Uterus (tissue), 2 donors: ENCODE measurements at regions not wholly inside any gene's neighbourhood (a gene's known extent, or its start where the extent isn't known, plus 50 kb on each side); places are given as distances from the start of the nearest gene placed in this dataset.

ENCODE experiments used
- POLR2A ChIP-seq, 2 donors: fragments of 450-650 bp; IDR thresholded peaks; one replicate each; pipeline ENCODE4 v1.6.1; 2016; ENCODE audit warnings: antibody characterized with exemption in 2 of 2, mild to moderate bottlenecking in 1 of 2, moderate library complexity in 1 of 2
- TF ChIP-seq, protein P1 (sequence below), 4 experiments: fragments of 200-600 bp in 2 of 4; fragments of 450-650 bp in 2 of 4; sonication (generic) in 2 of 4; IDR thresholded peaks; one replicate each; pipeline ENCODE4 v1.5.1; 2016 to 2019; ENCODE audit warnings: antibody characterized with exemption in 4 of 4, mild to moderate bottlenecking in 2 of 4, moderate library complexity in 1 of 4

DNA sequence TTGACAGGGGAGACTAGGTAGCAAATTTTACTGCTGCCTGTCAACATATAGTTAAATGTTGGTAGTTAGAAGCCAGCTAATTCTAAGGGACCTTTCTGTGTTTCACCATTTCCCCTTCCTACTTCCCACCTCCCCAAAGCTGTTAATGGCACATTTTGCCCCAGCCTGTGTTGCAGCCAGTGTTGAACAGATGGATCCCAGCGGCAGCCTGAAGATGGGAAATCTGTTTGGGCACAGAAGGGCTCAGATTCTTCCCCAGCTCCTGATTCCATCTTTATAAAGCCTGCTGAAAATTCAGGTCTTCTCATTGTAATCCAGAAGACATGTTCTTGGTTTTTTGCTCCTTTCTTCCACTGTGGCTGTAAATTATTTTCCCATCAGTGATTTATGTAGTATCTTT lies 89.0 kb downstream of the SPRY1 start:
- TF ChIP-seq POLR2A (IDR thresholded peaks at IDR 0.05), result no peak
- TF ChIP-seq, protein P1, sequence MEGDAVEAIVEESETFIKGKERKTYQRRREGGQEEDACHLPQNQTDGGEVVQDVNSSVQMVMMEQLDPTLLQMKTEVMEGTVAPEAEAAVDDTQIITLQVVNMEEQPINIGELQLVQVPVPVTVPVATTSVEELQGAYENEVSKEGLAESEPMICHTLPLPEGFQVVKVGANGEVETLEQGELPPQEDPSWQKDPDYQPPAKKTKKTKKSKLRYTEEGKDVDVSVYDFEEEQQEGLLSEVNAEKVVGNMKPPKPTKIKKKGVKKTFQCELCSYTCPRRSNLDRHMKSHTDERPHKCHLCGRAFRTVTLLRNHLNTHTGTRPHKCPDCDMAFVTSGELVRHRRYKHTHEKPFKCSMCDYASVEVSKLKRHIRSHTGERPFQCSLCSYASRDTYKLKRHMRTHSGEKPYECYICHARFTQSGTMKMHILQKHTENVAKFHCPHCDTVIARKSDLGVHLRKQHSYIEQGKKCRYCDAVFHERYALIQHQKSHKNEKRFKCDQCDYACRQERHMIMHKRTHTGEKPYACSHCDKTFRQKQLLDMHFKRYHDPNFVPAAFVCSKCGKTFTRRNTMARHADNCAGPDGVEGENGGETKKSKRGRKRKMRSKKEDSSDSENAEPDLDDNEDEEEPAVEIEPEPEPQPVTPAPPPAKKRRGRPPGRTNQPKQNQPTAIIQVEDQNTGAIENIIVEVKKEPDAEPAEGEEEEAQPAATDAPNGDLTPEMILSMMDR (IDR thresholded peaks at IDR 0.05), result no peak
